Activated naive CD8-positive, alpha-beta T cell treated with anti-CD3 and anti-CD28 coated beads for 36 hours (primary cell): ENCODE measurements at regions not wholly inside any gene's neighbourhood (a gene's known extent, or its start where the extent isn't known, plus 50 kb on each side); places are given as distances from the start of the nearest gene placed in this dataset.

Experiments used
- DNase-seq: peaks from one replicate; pipeline ENCODE4 v3.0.0; 2021
- H3K27ac Mint-ChIP-seq: one replicate; pipeline ENCODE4 v1.8.0; 2022; ENCODE audit warnings: mild to moderate bottlenecking, moderate library complexity, mixed read lengths
- H3K27me3 Mint-ChIP-seq: one replicate; pipeline ENCODE4 v1.8.0; 2022; ENCODE audit warnings: mild to moderate bottlenecking, mixed read lengths
- H3K36me3 Mint-ChIP-seq: one replicate; pipeline ENCODE4 v1.8.0; 2021; ENCODE audit warnings: mild to moderate bottlenecking, mixed read lengths
- H3K4me1 Mint-ChIP-seq: one replicate; pipeline ENCODE4 v1.8.0; 2021; ENCODE audit warnings: mixed read lengths
- H3K4me3 Mint-ChIP-seq: one replicate; pipeline ENCODE4 v1.8.0; 2022; ENCODE audit warnings: mild to moderate bottlenecking, moderate library complexity, mixed read lengths
- H3K9me3 Mint-ChIP-seq: one replicate; pipeline ENCODE4 v1.8.0; 2022; ENCODE audit warnings: mixed read lengths

GRCh38 chr21:27257908-27258556 lies 291.1 kb upstream of the ADAMTS5 start:
- Mint-ChIP-seq H3K9me3 (no peaks in the 10 kb centered on the region), H3K36me3 (no peaks in the 10 kb centered on the region), H3K27me3 (no peaks in the 10 kb centered on the region), H3K4me1 (no peaks in the 10 kb centered on the region), H3K27ac (no peak overlapping the region), H3K4me3 (no peak overlapping the region)
- no peak for DNase-seq

- Mint-ChIP-seq H3K4me3 (no peak overlapping the region), H3K4me1 (no peaks in the 10 kb centered on the region), H3K36me3 (no peaks in the 10 kb centered on the region), H3K27me3 (no peaks in the 10 kb centered on the region), H3K9me3 (no peaks in the 10 kb centered on the region), H3K27ac (no peak overlapping the region)
- DNase-seq: no peak
Measured at GRCh38 chr21:27257226-27257625, 290.3 kb upstream of the ADAMTS5 start.

- no peak overlapping the region for H3K27ac Mint-ChIP-seq
- H3K4me1 Mint-ChIP-seq: no peaks in the 10 kb centered on the region
- H3K27me3 Mint-ChIP-seq: no peaks in the 10 kb centered on the region
- H3K4me3 Mint-ChIP-seq: no peak overlapping the region
- peaks cover 3% of the 10 kb centered on the region for H3K9me3 Mint-ChIP-seq
- H3K36me3 Mint-ChIP-seq: no peaks in the 10 kb centered on the region
- no peak for DNase-seq
Measured at GRCh38 chr21:27251752-27252151, 284.9 kb upstream of the ADAMTS5 start.

- Mint-ChIP-seq H3K4me1 (no peaks in the 10 kb centered on the region), H3K9me3 (peaks cover 3% of the 10 kb centered on the region), H3K27me3 (no peaks in the 10 kb centered on the region), H3K36me3 (no peaks in the 10 kb centered on the region), H3K27ac (no peak overlapping the region), H3K4me3 (no peak overlapping the region)
- no peak for DNase-seq
Measured at GRCh38 chr21:27250366-27250765, 283.5 kb upstream of the ADAMTS5 start.

DNA sequence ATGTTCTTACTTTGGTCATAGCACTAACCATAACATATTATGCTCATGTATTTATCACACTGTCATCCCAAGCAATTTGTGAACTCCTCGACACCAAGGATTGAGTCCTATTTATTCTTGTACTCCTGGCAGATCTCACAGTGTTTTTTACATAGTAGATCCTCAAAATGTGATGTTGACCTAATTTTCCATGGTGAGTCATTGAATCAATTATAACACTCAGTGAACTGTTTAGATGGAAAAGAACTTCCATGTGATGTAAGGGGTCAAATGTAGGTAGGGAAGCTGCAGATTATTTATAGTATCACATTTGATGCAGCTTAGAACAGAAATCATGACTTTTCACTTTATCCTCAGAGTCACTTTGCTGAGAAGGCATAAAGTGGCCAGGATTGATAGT lies 281.9 kb upstream of the ADAMTS5 start:
- Mint-ChIP-seq H3K27ac (no peak overlapping the region), H3K27me3 (no peaks in the 10 kb centered on the region), H3K36me3 (no peaks in the 10 kb centered on the region), H3K4me3 (no peak overlapping the region), H3K9me3 (peaks cover 3% of the 10 kb centered on the region), H3K4me1 (no peaks in the 10 kb centered on the region)
- DNase-seq: no peak

GRCh38 chr21:27246741-27247140 lies 279.9 kb upstream of the ADAMTS5 start:
- Mint-ChIP-seq H3K9me3 (peaks cover 3% of the 10 kb centered on the region), H3K4me3 (no peak overlapping the region), H3K27me3 (no peaks in the 10 kb centered on the region), H3K36me3 (no peaks in the 10 kb centered on the region), H3K4me1 (no peaks in the 10 kb centered on the region), H3K27ac (no peak overlapping the region)
- DNase-seq: no peak

GRCh38 chr21:27244776-27245175 lies 277.9 kb upstream of the ADAMTS5 start:
- Mint-ChIP-seq H3K27ac (no peak overlapping the region), H3K4me1 (no peaks in the 10 kb centered on the region), H3K4me3 (no peak overlapping the region), H3K9me3 (no peaks in the 10 kb centered on the region), H3K36me3 (no peaks in the 10 kb centered on the region), H3K27me3 (no peaks in the 10 kb centered on the region)
- DNase-seq: no peak

- Mint-ChIP-seq H3K9me3 (no peaks in the 10 kb centered on the region), H3K4me3 (no peak overlapping the region), H3K4me1 (no peaks in the 10 kb centered on the region), H3K36me3 (no peaks in the 10 kb centered on the region), H3K27ac (no peak overlapping the region), H3K27me3 (no peaks in the 10 kb centered on the region)
- no peak for DNase-seq
Measured at GRCh38 chr21:27244352-27244751, 277.5 kb upstream of the ADAMTS5 start.

DNA sequence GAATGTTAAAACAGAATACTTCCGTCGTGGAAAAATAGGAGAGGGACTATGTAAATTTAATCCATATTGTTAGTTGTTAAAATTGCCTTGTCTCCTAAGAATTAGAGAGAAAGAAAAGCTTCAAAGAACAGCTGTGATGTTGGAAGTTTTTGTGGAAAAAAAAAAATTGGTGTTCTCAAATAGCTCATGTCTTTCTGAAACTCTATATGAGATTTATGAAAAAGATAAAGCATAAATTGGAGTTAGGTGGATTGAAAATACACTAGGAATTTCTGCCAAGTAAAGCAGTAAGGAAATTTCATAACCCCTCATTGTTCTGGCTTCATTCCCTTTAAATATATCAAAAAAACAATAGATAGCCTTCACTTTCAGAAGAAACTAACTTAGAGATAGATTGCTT lies 274.0 kb upstream of the ADAMTS5 start:
- H3K27me3 Mint-ChIP-seq: no peaks in the 10 kb centered on the region

GRCh38 chr21:27233514-27234115 lies 266.7 kb upstream of the ADAMTS5 start:
- Mint-ChIP-seq H3K4me3 (no peak overlapping the region), H3K4me1 (no peaks in the 10 kb centered on the region), H3K27me3 (no peaks in the 10 kb centered on the region), H3K36me3 (no peaks in the 10 kb centered on the region), H3K27ac (no peak overlapping the region), H3K9me3 (no peaks in the 10 kb centered on the region)
- DNase-seq: no peak

More for the DNA sequence above, 274.0 kb upstream of the ADAMTS5 start:
- no peaks in the 10 kb centered on the region for H3K36me3 Mint-ChIP-seq
- no peaks in the 10 kb centered on the region for H3K4me1 Mint-ChIP-seq
- no peak for DNase-seq
- H3K9me3 Mint-ChIP-seq: no peaks in the 10 kb centered on the region
- H3K27ac Mint-ChIP-seq: no peak overlapping the region
- no peak overlapping the region for H3K4me3 Mint-ChIP-seq

- Mint-ChIP-seq H3K9me3 (no peaks in the 10 kb centered on the region), H3K36me3 (no peaks in the 10 kb centered on the region), H3K4me3 (no peak overlapping the region), H3K4me1 (no peaks in the 10 kb centered on the region), H3K27me3 (no peaks in the 10 kb centered on the region), H3K27ac (no peak overlapping the region)
- no peak for DNase-seq
Measured at GRCh38 chr21:27225940-27226339, 259.1 kb upstream of the ADAMTS5 start.

- Mint-ChIP-seq H3K4me1 (no peaks in the 10 kb centered on the region), H3K36me3 (no peaks in the 10 kb centered on the region), H3K9me3 (no peaks in the 10 kb centered on the region), H3K4me3 (no peak overlapping the region), H3K27me3 (no peaks in the 10 kb centered on the region), H3K27ac (no peak overlapping the region)
- no peak for DNase-seq
Measured at GRCh38 chr21:27225151-27225550, 258.3 kb upstream of the ADAMTS5 start.

- Mint-ChIP-seq H3K4me3 (no peak overlapping the region), H3K27ac (no peak overlapping the region), H3K9me3 (no peaks in the 10 kb centered on the region), H3K36me3 (no peaks in the 10 kb centered on the region), H3K27me3 (no peaks in the 10 kb centered on the region), H3K4me1 (no peaks in the 10 kb centered on the region)
- no peak for DNase-seq
Measured at GRCh38 chr21:27224169-27224568, 257.3 kb upstream of the ADAMTS5 start.

GRCh38 chr21:27221077-27221476 lies 254.2 kb upstream of the ADAMTS5 start:
- no peak for DNase-seq
- Mint-ChIP-seq H3K36me3 (no peaks in the 10 kb centered on the region), H3K9me3 (no peaks in the 10 kb centered on the region), H3K4me1 (no peaks in the 10 kb centered on the region), H3K27me3 (no peaks in the 10 kb centered on the region), H3K4me3 (no peak overlapping the region), H3K27ac (no peak overlapping the region)

DNA sequence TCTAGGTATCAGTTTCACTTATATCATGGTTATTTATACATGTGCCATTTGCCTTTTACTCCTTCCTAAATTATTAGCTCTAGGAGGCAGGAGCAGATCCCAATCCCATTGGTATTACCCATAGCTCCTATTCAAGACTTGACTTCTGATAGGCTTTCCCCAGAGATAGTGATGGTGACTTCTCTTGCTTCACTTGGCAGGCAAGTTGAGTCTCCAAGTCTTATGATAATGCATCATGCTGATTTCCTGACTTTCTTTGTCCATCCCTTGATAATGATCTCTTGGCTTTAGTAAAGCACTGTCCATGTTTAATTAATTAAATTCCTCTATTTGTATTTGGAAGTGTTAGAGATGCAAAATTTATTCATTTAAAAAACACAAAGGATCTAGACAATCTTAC lies 253.5 kb upstream of the ADAMTS5 start:
- H3K27me3 Mint-ChIP-seq: no peaks in the 10 kb centered on the region
- H3K27ac Mint-ChIP-seq: no peak overlapping the region
- H3K9me3 Mint-ChIP-seq: no peaks in the 10 kb centered on the region
- no peaks in the 10 kb centered on the region for H3K36me3 Mint-ChIP-seq
- no peak for DNase-seq
- H3K4me1 Mint-ChIP-seq: no peaks in the 10 kb centered on the region
- no peak overlapping the region for H3K4me3 Mint-ChIP-seq

- no peak for DNase-seq
- H3K36me3 Mint-ChIP-seq: no peaks in the 10 kb centered on the region
- no peaks in the 10 kb centered on the region for H3K27me3 Mint-ChIP-seq
- no peaks in the 10 kb centered on the region for H3K9me3 Mint-ChIP-seq
- H3K4me1 Mint-ChIP-seq: no peaks in the 10 kb centered on the region
- H3K27ac Mint-ChIP-seq: no peak overlapping the region
- no peak overlapping the region for H3K4me3 Mint-ChIP-seq
Measured at GRCh38 chr21:27219068-27219467, 252.2 kb upstream of the ADAMTS5 start.
